ENCODE measurements at regions not wholly inside any gene's neighbourhood (a gene's known extent, or its start where the extent isn't known, plus 50 kb on each side); places are given as distances from the start of the nearest gene placed in this dataset.

DNA sequence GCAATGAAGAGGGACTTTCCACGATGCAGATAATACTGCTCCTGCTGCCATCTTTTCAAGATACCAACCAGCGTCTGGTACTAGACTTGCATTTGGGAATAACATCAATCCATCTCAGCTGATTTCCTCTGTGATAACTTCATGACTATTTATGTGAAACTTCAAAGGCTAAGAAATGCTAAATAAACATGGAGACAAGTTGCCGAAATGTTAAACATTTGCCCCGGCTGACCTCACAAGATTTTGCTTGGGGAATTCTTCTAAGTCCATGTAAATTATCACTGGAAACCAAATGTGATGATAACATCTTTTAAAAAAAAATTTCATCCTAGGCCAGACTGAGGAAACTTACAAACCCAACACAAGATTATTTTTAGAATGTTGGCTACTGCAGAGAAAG lies 185.8 kb upstream of the PRICKLE2 start:
- H3K36me3 Mint-ChIP-seq: peaks cover 4% of the 10 kb centered on the region

DNA sequence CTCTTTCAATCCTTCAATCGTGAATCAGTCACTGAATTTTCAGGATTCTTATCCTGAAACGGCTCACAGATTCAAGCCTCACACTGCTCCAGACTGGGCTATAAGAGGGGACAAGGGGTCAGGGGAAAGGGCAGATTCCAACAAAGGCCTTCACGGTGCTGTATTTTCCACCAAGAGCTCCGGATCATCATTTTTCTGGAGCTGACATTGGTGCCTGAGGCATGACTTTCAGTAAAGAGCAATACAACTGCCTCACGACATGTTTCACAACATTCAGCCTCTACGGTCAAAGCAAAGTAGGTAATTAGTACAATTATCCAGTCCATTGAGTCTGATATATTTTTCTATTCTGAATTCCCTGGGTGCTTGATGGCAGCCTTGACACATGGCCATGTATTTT lies 185.0 kb upstream of the PRICKLE2 start:
- Histone ChIP-seq H3K27me3 (no peaks in the 10 kb centered on the region), H3K79me2 (ENCODE audit: low read depth) (no peaks in the 10 kb centered on the region), H2AFZ (replicated peaks) (no peak overlapping the region), H3K9ac (no peak overlapping the region), H3K36me3 (no peaks in the 10 kb centered on the region), H3K4me1 (peaks cover 16% of the 10 kb centered on the region), H3K9me3 (ENCODE audit: low read depth) (no peaks in the 10 kb centered on the region), H3K27ac (no peak overlapping the region), H3K4me3 (no peak overlapping the region), H3F3A (ENCODE audit: low read depth) (no peaks in the 10 kb centered on the region), H4K20me1 (ENCODE audit: low read depth) (no peaks in the 10 kb centered on the region), H3K4me2 (no peak overlapping the region)
- Mint-ChIP-seq H3K9me3 (peaks cover 3% of the 10 kb centered on the region), H3K36me3 (peaks cover 4% of the 10 kb centered on the region), H3K27me3 (ENCODE audit: insufficient read depth, low read depth) (peaks cover 5% of the 10 kb centered on the region), H3K27ac (no peak overlapping the region), H3K4me1 (peaks cover 40% of the 10 kb centered on the region), H3K4me3 (no peak overlapping the region)
- no peak for DNase-seq (ENCODE audit: low spot score)
- TF ChIP-seq EZH2phosphoT487 (IDR thresholded peaks at IDR 0.05) (no peak), EZH2 (IDR thresholded peaks at IDR 0.05) (no peak)
- TF ChIP-seq, protein P1, sequence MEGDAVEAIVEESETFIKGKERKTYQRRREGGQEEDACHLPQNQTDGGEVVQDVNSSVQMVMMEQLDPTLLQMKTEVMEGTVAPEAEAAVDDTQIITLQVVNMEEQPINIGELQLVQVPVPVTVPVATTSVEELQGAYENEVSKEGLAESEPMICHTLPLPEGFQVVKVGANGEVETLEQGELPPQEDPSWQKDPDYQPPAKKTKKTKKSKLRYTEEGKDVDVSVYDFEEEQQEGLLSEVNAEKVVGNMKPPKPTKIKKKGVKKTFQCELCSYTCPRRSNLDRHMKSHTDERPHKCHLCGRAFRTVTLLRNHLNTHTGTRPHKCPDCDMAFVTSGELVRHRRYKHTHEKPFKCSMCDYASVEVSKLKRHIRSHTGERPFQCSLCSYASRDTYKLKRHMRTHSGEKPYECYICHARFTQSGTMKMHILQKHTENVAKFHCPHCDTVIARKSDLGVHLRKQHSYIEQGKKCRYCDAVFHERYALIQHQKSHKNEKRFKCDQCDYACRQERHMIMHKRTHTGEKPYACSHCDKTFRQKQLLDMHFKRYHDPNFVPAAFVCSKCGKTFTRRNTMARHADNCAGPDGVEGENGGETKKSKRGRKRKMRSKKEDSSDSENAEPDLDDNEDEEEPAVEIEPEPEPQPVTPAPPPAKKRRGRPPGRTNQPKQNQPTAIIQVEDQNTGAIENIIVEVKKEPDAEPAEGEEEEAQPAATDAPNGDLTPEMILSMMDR (IDR thresholded peaks at IDR 0.05): no peak

More for the DNA sequence above, 185.8 kb upstream of the PRICKLE2 start:
- H3K27me3 Mint-ChIP-seq (ENCODE audit: insufficient read depth, low read depth): peaks cover 5% of the 10 kb centered on the region
- Histone ChIP-seq H2AFZ (replicated peaks) (no peak overlapping the region), H4K20me1 (ENCODE audit: low read depth) (no peaks in the 10 kb centered on the region), H3K4me1 (peaks cover 16% of the 10 kb centered on the region), H3K27me3 (no peaks in the 10 kb centered on the region), H3K79me2 (ENCODE audit: low read depth) (no peaks in the 10 kb centered on the region), H3K36me3 (no peaks in the 10 kb centered on the region), H3K9ac (no peak overlapping the region), H3K9me3 (ENCODE audit: low read depth) (no peaks in the 10 kb centered on the region), H3F3A (ENCODE audit: low read depth) (no peaks in the 10 kb centered on the region), H3K4me3 (no peak overlapping the region), H3K4me2 (no peak overlapping the region), H3K27ac (no peak overlapping the region)
- DNase-seq (ENCODE audit: low spot score): no peak
- TF ChIP-seq EZH2phosphoT487 (IDR thresholded peaks at IDR 0.05) (no peak), EZH2 (IDR thresholded peaks at IDR 0.05) (no peak)
- TF ChIP-seq, protein P1 (IDR thresholded peaks at IDR 0.05): no peak
- H3K4me1 Mint-ChIP-seq: peaks cover 34% of the 10 kb centered on the region
- H3K9me3 Mint-ChIP-seq: peaks cover 5% of the 10 kb centered on the region
- no peak overlapping the region for H3K4me3 Mint-ChIP-seq
- no peak overlapping the region for H3K27ac Mint-ChIP-seq

DNA sequence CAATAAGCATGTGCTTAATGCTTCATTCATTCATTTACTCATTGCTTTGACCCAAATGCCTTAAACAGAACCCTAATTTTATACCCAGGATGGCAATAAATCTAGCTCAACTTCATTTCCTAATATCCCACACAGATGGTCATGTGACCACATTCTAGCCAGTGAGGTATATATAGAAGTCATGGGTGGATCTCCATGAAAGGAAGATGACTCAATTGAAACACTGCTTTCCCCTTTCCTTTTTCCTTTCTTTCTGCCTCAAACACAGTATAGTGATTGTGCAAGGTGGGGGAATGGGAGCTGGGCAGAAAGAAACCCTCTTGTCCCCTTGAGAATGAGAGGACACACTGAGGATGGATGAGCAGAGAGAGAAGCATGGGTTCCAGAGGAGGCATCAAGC lies 183.5 kb upstream of the PRICKLE2 start:
- Histone ChIP-seq H3K27ac (no peak overlapping the region), H2AFZ (replicated peaks) (no peak overlapping the region), H4K20me1 (ENCODE audit: low read depth) (no peaks in the 10 kb centered on the region), H3K4me3 (no peak overlapping the region), H3K79me2 (ENCODE audit: low read depth) (no peaks in the 10 kb centered on the region), H3K27me3 (no peaks in the 10 kb centered on the region), H3K4me1 (peaks cover 16% of the 10 kb centered on the region), H3K9me3 (ENCODE audit: low read depth) (no peaks in the 10 kb centered on the region), H3K4me2 (no peak overlapping the region), H3K9ac (no peak overlapping the region), H3K36me3 (no peaks in the 10 kb centered on the region), H3F3A (ENCODE audit: low read depth) (no peaks in the 10 kb centered on the region)
- H3K4me1 Mint-ChIP-seq: peaks cover 46% of the 10 kb centered on the region
- peaks cover 5% of the 10 kb centered on the region for H3K27me3 Mint-ChIP-seq (ENCODE audit: insufficient read depth, low read depth)
- peaks cover 3% of the 10 kb centered on the region for H3K9me3 Mint-ChIP-seq
- DNase-seq (ENCODE audit: low spot score): no peak
- TF ChIP-seq, protein P1 (IDR thresholded peaks at IDR 0.05): no peak
- TF ChIP-seq EZH2phosphoT487 (IDR thresholded peaks at IDR 0.05): no peak
- no peak overlapping the region for H3K4me3 Mint-ChIP-seq
- peaks cover 4% of the 10 kb centered on the region for H3K36me3 Mint-ChIP-seq
- H3K27ac Mint-ChIP-seq: no peak overlapping the region
